ENCODE measurements at regions not wholly inside any gene's neighbourhood (a gene's known extent, or its start where the extent isn't known, plus 50 kb on each side); places are given as distances from the start of the nearest gene placed in this dataset.

GRCh38 chr1:221137666-221138065 is 258.4 kb downstream of the HLX start:
- DNase-seq (ENCODE audit: low read depth, low spot score) (no peak), FAIRE-seq (no peak)
- H3K9ac ChIP-seq (ENCODE audit: control insufficient read depth, extremely low read depth, insufficient read depth, low read length) = no peak overlapping the region
- no peaks in the 10 kb centered on the region for H3K79me2 ChIP-seq (ENCODE audit: control insufficient read depth, insufficient read depth, low read length)
- H3K9me1 ChIP-seq (ENCODE audit: control insufficient read depth, extremely low read depth, insufficient read depth, low read length) = no peaks in the 10 kb centered on the region
- no peak overlapping the region for H2AFZ ChIP-seq (ENCODE audit: control insufficient read depth, low read length)
- H3K27me3 ChIP-seq (ENCODE audit: control insufficient read depth, extremely low read depth, insufficient read depth, low read length) = no peaks in the 10 kb centered on the region
- H3K27ac ChIP-seq (ENCODE audit: control insufficient read depth, insufficient read depth, low read length) = no peak overlapping the region
- TF ChIP-seq EZH2 (IDR thresholded peaks at IDR 0.05; ENCODE audit: low read length) (no peak), CTCF (optimal IDR thresholded peaks at IDR 0.05 in 1 of 3, IDR thresholded peaks at IDR 0.05 in 1 of 3, conservative IDR thresholded peaks at IDR 0.05 in 1 of 3; ENCODE audit: extremely low read depth in 1 of 3, insufficient read depth in 2 of 3, low read length in 3 of 3) (no peak)
- no peaks in the 10 kb centered on the region for H3K9me3 ChIP-seq (ENCODE audit: control insufficient read depth, low read depth, low read length)
- no peaks in the 10 kb centered on the region for H4K20me1 ChIP-seq (ENCODE audit: control insufficient read depth, extremely low read depth, insufficient read depth, low read length)
- dilution Hi-C loops (cut with MboI; ENCODE audit: extremely low pct_ligation_motif_present, low sequenced_read_pairs) = no loop called here
- no peaks in the 10 kb centered on the region for H3K4me1 ChIP-seq (ENCODE audit: control insufficient read depth, extremely low read depth, insufficient read depth, low read length)
- no peaks in the 10 kb centered on the region for H3K36me3 ChIP-seq (ENCODE audit: control insufficient read depth in 2 of 2, extremely low read depth in 1 of 2, insufficient read depth in 2 of 2, low read length in 2 of 2)
- no peak overlapping the region for H3K4me3 ChIP-seq (ENCODE audit: control insufficient read depth in 2 of 3, extremely low read depth in 1 of 3, insufficient read depth in 2 of 3, low read depth in 1 of 3, low read length in 3 of 3)
- no peak overlapping the region for H3K4me2 ChIP-seq (ENCODE audit: control insufficient read depth, extremely low read depth, insufficient read depth, low read depth, low read length)

GRCh38 chr1:221138516-221138915 is 259.3 kb downstream of the HLX start:
- H3K27ac ChIP-seq (ENCODE audit: control insufficient read depth, insufficient read depth, low read length) = no peak overlapping the region
- H3K27me3 ChIP-seq (ENCODE audit: control insufficient read depth, extremely low read depth, insufficient read depth, low read length) = no peaks in the 10 kb centered on the region
- no peaks in the 10 kb centered on the region for H4K20me1 ChIP-seq (ENCODE audit: control insufficient read depth, extremely low read depth, insufficient read depth, low read length)
- no peak overlapping the region for H3K4me2 ChIP-seq (ENCODE audit: control insufficient read depth, extremely low read depth, insufficient read depth, low read depth, low read length)
- TF ChIP-seq CTCF (optimal IDR thresholded peaks at IDR 0.05 in 1 of 3, IDR thresholded peaks at IDR 0.05 in 1 of 3, conservative IDR thresholded peaks at IDR 0.05 in 1 of 3; ENCODE audit: extremely low read depth in 1 of 3, insufficient read depth in 2 of 3, low read length in 3 of 3) (no peak), EZH2 (IDR thresholded peaks at IDR 0.05; ENCODE audit: low read length) (no peak)
- no peak overlapping the region for H2AFZ ChIP-seq (ENCODE audit: control insufficient read depth, low read length)
- no peak for DNase-seq (ENCODE audit: low read depth, low spot score)
- H3K9me3 ChIP-seq (ENCODE audit: control insufficient read depth, low read depth, low read length) = no peaks in the 10 kb centered on the region
- no peak for FAIRE-seq
- no peak overlapping the region for H3K4me3 ChIP-seq (ENCODE audit: control insufficient read depth in 2 of 3, extremely low read depth in 1 of 3, insufficient read depth in 2 of 3, low read depth in 1 of 3, low read length in 3 of 3)
- H3K79me2 ChIP-seq (ENCODE audit: control insufficient read depth, insufficient read depth, low read length) = no peaks in the 10 kb centered on the region
- dilution Hi-C loops (cut with MboI; ENCODE audit: extremely low pct_ligation_motif_present, low sequenced_read_pairs) = no loop called here
- H3K4me1 ChIP-seq (ENCODE audit: control insufficient read depth, extremely low read depth, insufficient read depth, low read length) = no peaks in the 10 kb centered on the region
- H3K9me1 ChIP-seq (ENCODE audit: control insufficient read depth, extremely low read depth, insufficient read depth, low read length) = no peaks in the 10 kb centered on the region
- no peaks in the 10 kb centered on the region for H3K36me3 ChIP-seq (ENCODE audit: control insufficient read depth in 2 of 2, extremely low read depth in 1 of 2, insufficient read depth in 2 of 2, low read length in 2 of 2)
- H3K9ac ChIP-seq (ENCODE audit: control insufficient read depth, extremely low read depth, insufficient read depth, low read length) = no peak overlapping the region
